GM10266 (cell line): ENCODE measurements at regions not wholly inside any gene's neighbourhood (a gene's known extent, or its start where the extent isn't known, plus 50 kb on each side); places are given as distances from the start of the nearest gene placed in this dataset.
"Not testable (repeated sequence)": the region's sequence is repeated elsewhere in the genome, so short reads cannot be mapped to it uniquely, and the experiment has no call there.

Experiments used
- DNase-seq: peaks from one replicate; pipeline ENCODE4 v3.0.0; 2012; ENCODE audit errors: extremely low spot score
- TF ChIP-seq, protein P1 (sequence below): IDR thresholded peaks from 2 replicates; pipeline ENCODE4 v1.5.1; 2012; ENCODE audit warnings: mild to moderate bottlenecking, low read depth; ENCODE audit not compliant: control insufficient read depth, insufficient read depth; ENCODE audit errors: missing control alignments

DNA sequence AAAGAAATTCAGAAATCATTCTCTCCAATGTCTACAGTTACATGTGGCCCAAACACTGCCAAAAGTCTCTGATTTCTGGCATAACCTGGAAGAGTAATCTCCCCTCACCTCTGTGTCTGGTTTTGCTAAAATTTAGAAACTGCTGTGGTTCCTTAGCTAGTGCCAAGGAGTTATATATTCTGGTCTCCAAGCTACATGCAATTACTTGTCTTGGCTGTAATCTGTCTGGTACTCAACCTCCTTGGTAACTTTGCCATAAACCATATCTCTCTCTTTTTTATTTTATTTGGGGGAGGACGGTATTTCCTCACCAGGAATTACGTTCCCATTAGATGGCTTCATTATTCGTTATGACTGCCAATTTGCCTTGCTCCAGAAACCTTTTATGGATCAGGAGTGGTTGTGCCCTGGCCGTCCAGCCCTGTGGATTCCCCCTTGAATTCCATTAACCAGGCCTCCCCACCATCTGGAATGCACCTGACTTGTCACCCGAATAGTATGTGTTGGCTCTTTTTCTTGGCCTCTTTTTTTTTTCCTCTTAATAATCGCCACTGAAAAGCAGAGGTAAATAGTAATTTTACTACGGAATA, 400.0 kb downstream of the CD83 start:
- TF ChIP-seq, protein P1, sequence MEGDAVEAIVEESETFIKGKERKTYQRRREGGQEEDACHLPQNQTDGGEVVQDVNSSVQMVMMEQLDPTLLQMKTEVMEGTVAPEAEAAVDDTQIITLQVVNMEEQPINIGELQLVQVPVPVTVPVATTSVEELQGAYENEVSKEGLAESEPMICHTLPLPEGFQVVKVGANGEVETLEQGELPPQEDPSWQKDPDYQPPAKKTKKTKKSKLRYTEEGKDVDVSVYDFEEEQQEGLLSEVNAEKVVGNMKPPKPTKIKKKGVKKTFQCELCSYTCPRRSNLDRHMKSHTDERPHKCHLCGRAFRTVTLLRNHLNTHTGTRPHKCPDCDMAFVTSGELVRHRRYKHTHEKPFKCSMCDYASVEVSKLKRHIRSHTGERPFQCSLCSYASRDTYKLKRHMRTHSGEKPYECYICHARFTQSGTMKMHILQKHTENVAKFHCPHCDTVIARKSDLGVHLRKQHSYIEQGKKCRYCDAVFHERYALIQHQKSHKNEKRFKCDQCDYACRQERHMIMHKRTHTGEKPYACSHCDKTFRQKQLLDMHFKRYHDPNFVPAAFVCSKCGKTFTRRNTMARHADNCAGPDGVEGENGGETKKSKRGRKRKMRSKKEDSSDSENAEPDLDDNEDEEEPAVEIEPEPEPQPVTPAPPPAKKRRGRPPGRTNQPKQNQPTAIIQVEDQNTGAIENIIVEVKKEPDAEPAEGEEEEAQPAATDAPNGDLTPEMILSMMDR, result no peak
- DNase-seq, result no peak

DNA sequence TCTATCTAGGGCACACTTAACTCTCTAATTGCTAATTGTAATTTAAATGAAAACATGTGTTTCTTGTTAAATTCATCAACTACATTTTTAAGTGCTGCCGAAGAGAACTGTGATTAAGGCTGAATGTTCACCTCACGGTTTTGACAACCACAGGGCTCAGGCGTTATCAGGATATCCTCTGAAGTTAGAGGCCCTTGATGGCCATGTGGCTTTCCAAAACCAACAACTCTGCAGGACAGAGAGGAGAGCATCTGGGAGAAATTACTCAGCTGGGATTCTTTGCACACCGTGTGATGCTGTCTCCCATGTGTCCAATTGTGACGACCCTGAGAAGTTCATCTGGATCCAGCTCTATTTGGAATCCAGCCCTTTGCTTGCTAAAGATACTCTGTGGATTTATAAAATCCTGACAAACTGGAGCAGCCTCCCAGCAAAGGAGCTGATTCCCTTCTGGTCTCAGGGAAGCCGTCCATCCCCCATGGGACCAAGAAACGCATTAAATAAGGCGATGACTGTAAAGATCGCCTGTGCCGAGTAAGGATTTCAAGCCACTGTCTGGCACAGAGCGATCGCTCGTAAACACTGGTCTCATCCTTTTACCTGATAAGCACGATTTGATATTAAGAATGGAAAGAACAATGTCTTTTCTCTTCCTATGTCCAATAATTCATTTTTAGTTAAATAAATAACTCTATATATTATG, 401.1 kb downstream of the CD83 start:
- TF ChIP-seq, protein P1, result no peak
- no peak for DNase-seq

DNA sequence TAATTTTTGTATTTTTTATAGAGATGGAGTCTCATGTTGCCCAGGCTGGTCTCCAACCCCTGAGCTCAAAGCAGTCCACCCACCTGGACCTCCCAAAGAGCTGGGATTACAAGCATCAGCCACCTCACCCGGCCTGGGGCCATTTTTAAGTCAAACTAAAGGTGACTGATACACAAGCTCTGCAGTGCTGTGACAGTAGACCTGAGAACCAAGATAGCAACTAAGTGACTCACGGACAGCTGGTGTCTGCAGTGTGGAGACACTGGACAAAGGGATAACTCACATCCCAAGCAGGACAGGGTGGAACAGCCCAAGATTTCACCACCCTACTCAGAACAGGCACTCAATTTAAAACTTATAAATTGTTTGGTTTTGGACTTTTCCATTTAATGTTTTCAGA, 402.5 kb downstream of the CD83 start:
- TF ChIP-seq, protein P1, result no peak
- no peak for DNase-seq

DNA sequence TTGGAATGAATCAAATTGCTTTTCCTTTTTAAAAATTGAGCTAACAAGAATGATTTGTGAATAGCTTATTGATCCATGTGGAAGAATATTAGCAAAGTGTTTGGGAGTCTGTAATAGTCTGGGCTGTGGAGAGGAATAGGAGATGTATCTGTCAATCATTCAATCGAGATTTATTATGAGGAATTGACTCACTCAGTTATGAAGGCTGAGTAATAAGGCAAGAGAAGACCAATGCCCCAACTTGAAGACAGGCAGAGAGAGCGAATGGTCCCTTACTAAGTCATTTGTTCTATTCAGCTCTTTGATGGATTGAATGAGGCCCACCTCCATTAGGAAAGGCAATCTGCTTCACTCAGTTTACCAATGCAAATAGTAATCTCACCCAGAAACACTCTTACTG, 403.0 kb downstream of the CD83 start:
- TF ChIP-seq, protein P1, result no peak
- DNase-seq, result no peak

DNA sequence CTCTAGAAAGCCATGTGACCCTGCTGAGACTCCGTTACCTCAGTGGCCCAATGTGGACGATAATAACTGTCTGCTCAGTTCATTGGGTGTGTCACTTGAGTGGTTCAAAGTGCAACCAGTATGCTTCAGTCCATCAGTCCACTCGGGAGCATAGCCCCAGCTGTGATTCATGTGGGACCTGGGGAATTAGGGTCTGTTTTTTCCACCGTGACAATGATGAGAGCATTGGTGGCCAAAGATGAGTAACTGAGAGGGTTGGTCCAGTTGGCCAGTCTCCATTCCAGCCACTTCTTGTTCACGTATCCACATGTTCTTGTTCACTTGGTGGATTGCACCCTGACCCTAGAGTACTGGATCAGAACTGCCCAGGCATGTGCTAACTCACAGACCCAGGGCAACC, 403.6 kb downstream of the CD83 start:
- DNase-seq, result no peak
- TF ChIP-seq, protein P1, result no peak

DNA sequence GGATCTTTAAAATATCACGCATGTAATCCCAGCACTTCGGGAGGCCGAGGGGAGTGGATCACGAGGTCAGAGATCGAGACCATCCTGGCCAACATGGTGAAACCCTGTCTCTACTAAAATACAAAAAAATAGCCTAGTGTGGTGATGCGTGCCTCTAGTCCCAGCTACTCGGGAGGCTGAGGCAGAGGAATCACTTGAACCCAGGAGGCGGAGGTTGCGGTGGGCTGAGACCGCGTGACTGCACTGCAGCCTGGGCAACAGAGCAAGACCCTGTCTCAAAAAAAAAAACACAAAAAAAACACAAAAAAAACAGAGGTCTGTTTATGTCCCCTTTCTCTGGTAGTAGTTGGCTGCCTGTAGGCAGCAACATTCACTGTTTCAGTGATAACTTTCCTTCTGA, 404.3 kb downstream of the CD83 start:
- DNase-seq, result not testable (repeated sequence)

DNA sequence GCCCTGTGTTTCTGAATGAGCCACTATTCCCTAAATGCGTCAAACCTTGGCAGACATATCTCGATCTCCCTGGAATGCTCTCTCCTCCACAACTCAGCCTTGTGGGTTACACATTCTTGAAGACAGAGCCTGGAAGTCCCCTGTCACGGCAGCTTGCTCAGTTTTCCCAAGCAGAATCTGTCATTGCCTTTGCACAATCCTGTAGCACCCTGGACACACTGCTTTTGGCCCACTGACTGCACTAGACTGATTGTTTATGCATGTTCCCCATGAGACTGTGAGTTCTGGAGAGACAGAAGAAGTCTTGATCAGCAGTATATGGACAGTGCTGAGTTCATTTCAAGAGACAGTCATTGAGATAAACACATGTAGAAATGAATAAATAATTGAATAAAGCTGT, 406.7 kb downstream of the CD83 start:
- TF ChIP-seq, protein P1, result no peak
- DNase-seq, result no peak
